ENCODE measurements at regions not wholly inside any gene's neighbourhood (a gene's known extent, or its start where the extent isn't known, plus 50 kb on each side); places are given as distances from the start of the nearest gene placed in this dataset.

DNA sequence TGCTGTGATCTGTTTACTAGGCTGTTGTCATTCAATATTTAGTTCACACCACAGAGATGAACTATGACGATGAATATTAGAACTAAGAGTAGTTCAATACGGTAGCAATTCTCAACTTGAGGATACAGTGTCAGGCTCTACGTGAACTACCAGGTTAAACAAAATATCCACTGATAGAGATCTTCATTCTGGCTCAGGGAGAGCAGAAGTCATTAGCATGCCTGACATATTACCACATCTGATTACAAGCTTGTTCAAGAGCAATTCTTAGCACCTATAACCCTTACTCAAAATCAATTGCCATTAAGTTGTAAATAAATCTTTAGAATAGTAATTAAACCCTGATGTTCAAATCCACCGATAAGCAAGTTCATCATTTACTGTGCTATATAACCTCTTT lies 207.2 kb downstream of the CHRM3 start:
- POLR2A ChIA-PET = no interaction called here
- no peak for DNase-seq (ENCODE audit: extremely low spot score)
- CTCF ChIA-PET = interaction anchor here (1.5 kb wide), 1 partner anchor 9 kb away, joined by 5 read pairs; no protein-coding TSS in a partner anchor
- TF ChIP-seq, protein P1, sequence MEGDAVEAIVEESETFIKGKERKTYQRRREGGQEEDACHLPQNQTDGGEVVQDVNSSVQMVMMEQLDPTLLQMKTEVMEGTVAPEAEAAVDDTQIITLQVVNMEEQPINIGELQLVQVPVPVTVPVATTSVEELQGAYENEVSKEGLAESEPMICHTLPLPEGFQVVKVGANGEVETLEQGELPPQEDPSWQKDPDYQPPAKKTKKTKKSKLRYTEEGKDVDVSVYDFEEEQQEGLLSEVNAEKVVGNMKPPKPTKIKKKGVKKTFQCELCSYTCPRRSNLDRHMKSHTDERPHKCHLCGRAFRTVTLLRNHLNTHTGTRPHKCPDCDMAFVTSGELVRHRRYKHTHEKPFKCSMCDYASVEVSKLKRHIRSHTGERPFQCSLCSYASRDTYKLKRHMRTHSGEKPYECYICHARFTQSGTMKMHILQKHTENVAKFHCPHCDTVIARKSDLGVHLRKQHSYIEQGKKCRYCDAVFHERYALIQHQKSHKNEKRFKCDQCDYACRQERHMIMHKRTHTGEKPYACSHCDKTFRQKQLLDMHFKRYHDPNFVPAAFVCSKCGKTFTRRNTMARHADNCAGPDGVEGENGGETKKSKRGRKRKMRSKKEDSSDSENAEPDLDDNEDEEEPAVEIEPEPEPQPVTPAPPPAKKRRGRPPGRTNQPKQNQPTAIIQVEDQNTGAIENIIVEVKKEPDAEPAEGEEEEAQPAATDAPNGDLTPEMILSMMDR (IDR thresholded peaks at IDR 0.05; ENCODE audit: control extremely low read depth, extremely low read depth, low read depth, missing control alignments) = no peak

DNA sequence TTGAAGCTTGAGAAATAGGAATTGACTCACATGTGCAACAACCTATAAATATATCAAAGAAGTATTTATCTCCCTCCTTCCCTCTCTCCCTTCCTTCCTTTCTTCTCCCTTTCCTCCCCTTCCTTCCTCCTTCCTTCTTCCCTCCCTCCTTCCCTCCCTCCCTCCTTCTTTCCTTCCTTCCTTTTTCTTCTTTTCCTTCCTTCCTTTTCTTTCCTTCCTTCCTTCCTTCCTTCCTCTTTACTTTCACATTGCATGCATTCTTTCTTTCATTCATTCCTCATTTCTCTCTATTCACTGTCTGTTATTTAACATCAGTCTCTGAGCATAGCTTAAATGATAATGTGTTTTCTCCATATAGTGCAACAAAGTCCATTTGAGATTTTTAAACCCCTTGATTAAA lies 214.2 kb downstream of the CHRM3 start:
- CTCF ChIA-PET = interaction anchor here (1.0 kb wide), 1 partner anchor 21 kb away, joined by 4 read pairs; no protein-coding TSS in a partner anchor
- no peak for DNase-seq (ENCODE audit: extremely low spot score)
- POLR2A ChIA-PET = no interaction called here
- TF ChIP-seq, protein P1 (IDR thresholded peaks at IDR 0.05; ENCODE audit: control extremely low read depth, extremely low read depth, low read depth, missing control alignments) = no peak

DNA sequence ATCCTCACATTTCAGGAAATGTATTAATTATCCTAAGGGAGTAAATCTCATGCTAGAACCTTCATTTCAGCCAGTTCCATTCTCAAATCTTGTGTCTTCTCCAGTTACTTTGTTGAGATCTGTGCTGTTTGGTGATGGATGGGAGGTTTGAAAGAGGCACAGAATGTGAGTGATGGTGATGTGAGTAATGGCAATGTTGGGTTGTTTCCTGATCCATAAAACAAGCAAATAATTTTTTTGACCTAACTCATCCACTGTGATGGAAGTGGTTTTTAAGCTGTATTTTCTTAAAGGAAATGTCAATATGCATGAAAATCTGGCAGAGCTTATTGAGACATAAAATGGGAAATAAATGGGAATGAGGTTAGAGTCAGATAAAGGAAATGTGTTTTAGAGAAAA lies 214.7 kb downstream of the CHRM3 start:
- ChIA-PET CTCF (interaction anchor here (1.0 kb wide), 1 partner anchor 21 kb away, joined by 4 read pairs; no protein-coding TSS in a partner anchor), POLR2A (no interaction called here)
- TF ChIP-seq, protein P1 (IDR thresholded peaks at IDR 0.05; ENCODE audit: control extremely low read depth, extremely low read depth, low read depth, missing control alignments) = no peak
- no peak for DNase-seq (ENCODE audit: extremely low spot score)

DNA sequence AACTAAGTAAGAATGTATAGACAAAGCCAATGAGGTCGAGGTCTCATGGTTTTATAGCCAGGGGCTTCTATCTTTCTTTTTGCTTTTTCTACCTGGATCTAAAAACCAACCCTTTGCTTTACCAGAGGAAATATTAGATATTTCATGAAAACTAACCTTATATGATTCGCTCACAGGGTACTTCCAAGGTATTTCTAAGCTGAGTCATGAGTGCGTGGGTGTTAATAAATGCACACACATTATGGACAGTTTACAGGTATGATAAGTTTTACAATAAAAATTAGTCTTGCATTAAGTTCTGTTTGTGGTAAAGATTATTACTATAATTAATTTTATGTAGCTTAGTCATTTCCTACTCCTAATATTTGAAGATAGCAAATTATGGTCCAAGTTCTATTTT lies 217.2 kb downstream of the CHRM3 start:
- ChIA-PET CTCF (no interaction called here), POLR2A (no interaction called here)
- no peak for DNase-seq (ENCODE audit: extremely low spot score)
- TF ChIP-seq, protein P1 (IDR thresholded peaks at IDR 0.05; ENCODE audit: control extremely low read depth, extremely low read depth, low read depth, missing control alignments) = no peak

DNA sequence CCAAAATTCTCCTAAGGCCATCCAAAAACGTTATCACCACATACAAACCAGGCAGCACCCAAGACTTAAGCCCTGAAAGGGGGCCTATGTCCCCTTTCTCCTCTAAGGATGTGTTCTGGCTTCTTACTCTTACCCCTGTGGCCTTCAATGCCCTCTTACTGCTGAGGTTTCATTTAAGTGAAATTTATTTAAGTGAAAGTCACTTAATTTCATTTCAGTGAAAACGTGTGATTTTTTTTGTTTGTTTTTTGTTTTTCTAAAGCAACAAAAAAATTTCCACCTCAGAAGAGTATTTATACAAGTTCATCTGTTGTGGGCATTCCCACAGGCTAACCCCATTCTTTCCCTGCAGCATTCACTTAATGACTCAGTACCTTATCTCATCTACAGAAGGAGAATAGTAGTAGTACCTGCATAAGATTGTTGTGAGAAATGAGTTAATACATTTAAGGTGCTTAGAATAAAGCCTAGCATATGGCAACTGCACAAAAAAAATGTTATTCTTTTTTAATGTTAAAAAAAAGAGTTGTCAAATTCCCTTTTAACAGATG lies 220.6 kb downstream of the CHRM3 start:
- TF ChIP-seq, protein P1 (IDR thresholded peaks at IDR 0.05; ENCODE audit: control extremely low read depth, extremely low read depth, low read depth, missing control alignments) = no peak
- no peak for DNase-seq (ENCODE audit: extremely low spot score)
- ChIA-PET POLR2A (no interaction called here), CTCF (no interaction called here)

DNA sequence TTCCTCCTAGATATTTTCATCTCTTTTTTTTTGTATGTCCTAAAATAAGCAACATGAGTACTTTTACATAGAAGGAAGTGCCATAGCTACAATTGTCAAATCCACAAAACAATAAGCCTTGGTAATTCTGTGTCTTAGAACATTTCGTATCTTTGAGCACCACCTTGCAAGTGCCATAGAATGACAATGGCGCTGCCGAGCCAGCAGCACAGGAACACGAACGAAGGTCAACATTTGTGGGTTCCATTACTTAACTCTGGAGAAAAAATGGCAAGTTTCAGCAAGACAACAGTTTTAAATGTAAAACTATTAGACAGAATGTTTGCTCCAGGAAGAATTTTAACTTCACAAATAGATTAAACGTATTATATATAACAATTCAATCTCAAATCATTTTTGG lies 222.1 kb downstream of the CHRM3 start:
- ChIA-PET CTCF (no interaction called here), POLR2A (no interaction called here)
- TF ChIP-seq, protein P1 (IDR thresholded peaks at IDR 0.05; ENCODE audit: control extremely low read depth, extremely low read depth, low read depth, missing control alignments) = no peak
- DNase-seq (ENCODE audit: extremely low spot score) = no peak

Measured in GM10248 (cell line).